Transverse colon (tissue), 4 donors: ENCODE measurements at regions not wholly inside any gene's neighbourhood (a gene's known extent, or its start where the extent isn't known, plus 50 kb on each side); places are given as distances from the start of the nearest gene placed in this dataset.

Experiments used
- CTCF ChIP-seq, 5 experiments: fragments of 200-600 bp in 3 of 5; fragments of 450-650 bp in 2 of 5; sonication (generic) in 3 of 5; IDR thresholded peaks; 1 replicate in 2 of 5; 2 replicates in 3 of 5; pipeline ENCODE4 v1.5.1; 2016 to 2017; ENCODE audit warnings: antibody characterized with exemption in 5 of 5, inconsistent platforms in 3 of 5, mild to moderate bottlenecking in 2 of 5, moderate library complexity in 1 of 5
- POLR2AphosphoS5 ChIP-seq, 3 donors: sonication (generic); formaldehyde crosslinking; IDR thresholded peaks; one replicate each; pipeline ENCODE4 v1.6.1; 2016; ENCODE audit warnings: antibody characterized with exemption in 3 of 3

- TF ChIP-seq CTCF (IDR thresholded peaks at IDR 0.05) (no peak), POLR2AphosphoS5 (IDR thresholded peaks at IDR 0.05) (no peak)
These were observed 111.7 kb upstream of the ATP5MC3 start for GRCh38 chr2:175293195-175293594.
